ENCODE measurements at regions not wholly inside any gene's neighbourhood (a gene's known extent, or its start where the extent isn't known, plus 50 kb on each side); places are given as distances from the start of the nearest gene placed in this dataset.

DNA sequence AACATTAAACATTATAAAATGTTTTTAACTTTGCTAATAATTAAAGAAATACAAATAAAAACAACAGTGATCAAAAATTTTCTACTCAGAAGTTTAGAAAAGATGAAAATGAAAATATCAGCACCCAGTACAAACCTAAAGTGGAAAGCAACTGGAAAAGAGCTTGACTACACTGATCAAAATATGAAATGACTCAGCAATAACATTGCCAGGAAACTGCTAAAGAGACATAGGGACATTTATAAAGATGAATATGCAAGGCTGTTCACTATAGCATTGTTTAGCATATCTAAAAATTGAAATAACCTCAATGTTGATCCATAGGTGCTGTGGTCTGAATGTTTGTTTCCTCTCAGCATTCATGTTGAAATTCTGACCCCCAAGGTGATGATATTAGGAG is 88.5 kb upstream of the NOCT start:
- no peak for DNase-seq (ENCODE audit: low read depth in 4 of 4, low spot score in 2 of 4)

- DNase-seq (ENCODE audit: low read depth in 4 of 4, low spot score in 2 of 4), result no peak
These were observed 90.1 kb upstream of the NOCT start for GRCh38 chr4:138925495-138925894.

GRCh38 chr4:138919094-138919936 is 96.3 kb upstream of the NOCT start:
- DNase-seq (ENCODE audit: low read depth in 4 of 4, low spot score in 2 of 4), result no peak

GRCh38 chr4:138918169-138918869 is 97.3 kb upstream of the NOCT start:
- DNase-seq (ENCODE audit: low read depth in 4 of 4, low spot score in 2 of 4), result no peak

DNA sequence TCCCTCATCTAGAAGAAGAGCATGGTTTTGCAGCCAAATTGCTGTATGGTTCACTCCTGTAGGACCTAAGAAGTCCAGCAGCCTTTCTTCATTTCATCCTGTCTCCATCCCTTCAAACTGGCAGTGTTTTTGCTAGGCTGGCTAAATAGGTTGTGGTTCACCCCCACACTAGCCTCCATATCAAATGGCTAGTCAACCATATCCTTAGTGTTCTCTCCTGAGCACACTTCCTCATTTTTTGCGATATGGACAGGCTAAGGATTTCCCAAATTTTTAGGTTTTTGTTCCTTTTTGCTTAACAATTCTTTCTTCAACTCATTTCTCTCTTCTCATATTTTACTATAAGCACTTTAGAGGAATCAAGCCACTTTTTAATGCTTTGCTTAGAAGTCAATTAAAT is 98.8 kb upstream of the NOCT start:
- no peak for DNase-seq (ENCODE audit: low read depth in 4 of 4, low spot score in 2 of 4)

DNA sequence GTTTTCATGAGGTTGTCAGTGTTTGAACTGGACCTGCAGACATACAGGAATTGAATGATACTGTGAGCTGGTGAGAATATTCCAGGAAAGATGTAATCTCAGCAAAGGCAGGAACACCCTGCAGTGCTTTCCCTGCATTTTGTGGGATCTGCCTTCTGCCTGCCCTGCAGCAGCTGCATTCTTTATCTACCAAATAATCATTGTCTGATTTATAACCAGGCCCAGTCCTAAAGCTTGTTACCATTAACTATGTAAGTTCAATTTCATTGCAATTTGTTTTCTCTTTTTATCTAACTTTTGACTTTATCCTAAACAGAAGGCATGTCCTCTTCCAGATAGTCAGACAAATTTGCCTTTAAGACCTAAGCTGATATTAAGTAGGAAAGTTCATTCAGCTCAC is 99.8 kb upstream of the NOCT start:
- DNase-seq (ENCODE audit: low read depth in 4 of 4, low spot score in 2 of 4), result no peak

GRCh38 chr4:138912704-138913340 is 102.8 kb upstream of the NOCT start:
- DNase-seq (ENCODE audit: low read depth in 4 of 4, low spot score in 2 of 4), result no peak

GRCh38 chr4:138911909-138912703 is 103.5 kb upstream of the NOCT start:
- no peak for DNase-seq (ENCODE audit: low read depth in 4 of 4, low spot score in 2 of 4)

- peak in 1 of 4 donors; percentile 46 for DNase-seq (ENCODE audit: low read depth in 4 of 4, low spot score in 2 of 4)
These were observed 104.7 kb upstream of the NOCT start for GRCh38 chr4:138910914-138911336.

DNA sequence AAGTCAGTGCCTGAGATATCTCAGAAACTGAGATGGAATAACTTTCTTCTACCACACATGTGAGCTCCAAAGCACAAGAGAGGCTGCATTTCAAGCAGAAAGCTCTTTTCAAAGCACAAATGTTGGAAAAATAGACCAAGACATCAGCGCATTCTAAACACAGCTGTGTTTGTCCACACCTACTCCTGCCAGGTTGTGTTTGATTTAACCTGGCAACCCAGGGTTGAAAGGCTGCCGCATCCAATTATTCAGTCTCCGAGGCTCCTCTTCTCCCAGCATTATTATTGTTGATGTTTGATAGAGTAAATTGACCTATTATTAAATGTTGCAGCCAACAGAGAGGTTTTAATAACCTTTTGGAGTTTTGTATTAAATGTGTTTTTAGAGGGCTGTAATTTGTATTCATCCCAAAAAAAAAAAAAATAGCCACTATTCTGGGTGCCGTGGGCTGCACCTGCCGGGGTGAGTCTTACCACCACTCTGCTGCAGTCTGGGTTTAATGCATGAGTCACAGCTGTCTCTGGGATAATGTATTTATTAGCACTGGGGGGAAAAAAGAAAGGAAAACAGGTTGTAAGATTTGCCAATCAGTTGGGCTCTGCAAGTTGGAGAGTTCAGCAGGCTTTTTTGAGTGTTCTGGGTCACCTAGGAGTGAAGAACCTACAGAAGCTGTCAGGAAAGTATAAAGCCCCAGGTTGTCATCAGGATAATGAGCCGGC is 105.2 kb upstream of the NOCT start:
- no peak for DNase-seq (ENCODE audit: low read depth in 4 of 4, low spot score in 2 of 4)

- DNase-seq (ENCODE audit: low read depth in 4 of 4, low spot score in 2 of 4), result no peak
These were observed 106.0 kb upstream of the NOCT start for GRCh38 chr4:138909587-138909986.

GRCh38 chr4:138908134-138908533 is 107.4 kb upstream of the NOCT start:
- DNase-seq (ENCODE audit: low read depth in 4 of 4, low spot score in 2 of 4), result no peak

GRCh38 chr4:138907174-138907573 is 108.4 kb upstream of the NOCT start:
- no peak for DNase-seq (ENCODE audit: low read depth in 4 of 4, low spot score in 2 of 4)

- DNase-seq (ENCODE audit: low read depth in 4 of 4, low spot score in 2 of 4), result no peak
These were observed 110.8 kb upstream of the NOCT start for GRCh38 chr4:138904793-138905192.

GRCh38 chr4:138903185-138903584 is 112.4 kb upstream of the NOCT start:
- no peak for DNase-seq (ENCODE audit: low read depth in 4 of 4, low spot score in 2 of 4)

- no peak for DNase-seq (ENCODE audit: low read depth in 4 of 4, low spot score in 2 of 4)
These were observed 112.9 kb upstream of the NOCT start for GRCh38 chr4:138902705-138903104.

GRCh38 chr4:138901177-138901576 is 114.4 kb upstream of the NOCT start:
- no peak for DNase-seq (ENCODE audit: low read depth in 4 of 4, low spot score in 2 of 4)

DNA sequence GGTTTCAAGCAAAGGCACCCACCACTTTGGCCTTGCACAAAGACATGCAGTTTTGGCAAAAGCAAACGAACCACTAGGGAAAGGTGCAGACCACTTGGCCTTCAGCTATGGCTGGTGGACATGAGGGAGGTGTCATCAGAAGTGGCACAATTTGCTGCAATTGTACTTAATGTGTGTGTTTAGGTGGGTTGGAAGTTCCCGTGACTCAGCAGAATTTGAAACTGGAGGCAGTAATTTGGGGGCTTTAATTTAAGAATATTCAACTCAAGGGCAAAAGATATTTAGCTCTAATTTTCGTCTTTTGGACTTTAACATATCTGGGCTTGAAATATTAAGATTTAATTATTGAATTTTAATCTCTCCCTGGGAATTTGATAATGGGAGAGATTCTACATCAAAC is 115.6 kb upstream of the NOCT start:
- DNase-seq (ENCODE audit: low read depth in 4 of 4, low spot score in 2 of 4), result no peak

DNA sequence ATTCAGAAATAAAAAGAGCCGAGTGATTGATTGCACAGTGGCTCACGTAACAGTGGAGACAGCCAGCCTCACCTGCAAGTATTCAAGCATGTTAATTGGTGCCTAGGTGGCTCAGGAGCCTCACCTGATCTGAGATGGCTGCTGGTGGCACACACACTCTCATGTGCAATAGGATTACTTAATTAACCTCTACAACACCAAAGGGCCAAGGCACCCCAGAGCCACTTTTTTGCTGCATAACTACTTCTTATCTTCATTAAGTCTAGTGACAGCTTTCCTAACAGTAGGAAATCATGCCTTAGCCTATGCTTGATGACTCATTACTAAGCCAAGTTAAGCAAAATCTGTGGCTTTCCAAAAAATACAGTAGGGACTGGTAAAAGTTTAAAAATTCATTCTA is 117.3 kb upstream of the NOCT start:
- DNase-seq (ENCODE audit: low read depth in 4 of 4, low spot score in 2 of 4), result no peak

- no peak for DNase-seq (ENCODE audit: low read depth in 4 of 4, low spot score in 2 of 4)
These were observed 117.8 kb upstream of the NOCT start for GRCh38 chr4:138897811-138898226.
